Activated naive CD4-positive, alpha-beta T cell treated with Interleukin-2 at 50 U/mL for 16 hours (primary cell): ENCODE measurements at regions not wholly inside any gene's neighbourhood (a gene's known extent, or its start where the extent isn't known, plus 50 kb on each side); places are given as distances from the start of the nearest gene placed in this dataset.
"Not testable (repeated sequence)": the region's sequence is repeated elsewhere in the genome, so short reads cannot be mapped to it uniquely, and the experiment has no call there.

ENCODE experiments used
- DNase-seq: peaks from one replicate; pipeline ENCODE4 v3.0.0-alpha.2; 2020

DNA sequence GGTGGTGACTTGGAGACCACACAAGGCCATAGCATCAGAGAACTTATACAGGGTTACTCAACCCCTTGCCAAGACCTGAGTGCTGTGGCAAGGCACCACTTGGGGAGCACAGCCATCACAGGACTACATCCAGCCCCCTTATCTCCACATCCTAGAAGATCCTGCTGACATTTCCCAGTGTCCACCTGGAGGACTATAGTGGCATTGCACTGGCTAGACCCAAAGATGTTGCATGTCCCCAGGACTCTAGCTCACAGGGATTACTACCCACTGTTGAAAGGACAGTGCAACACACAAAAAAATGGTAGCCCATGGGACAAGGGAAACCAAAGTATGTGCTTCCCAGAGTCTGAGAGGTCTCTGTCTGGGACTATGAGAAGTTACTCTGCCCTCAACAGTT is 411.1 kb upstream of the NUDT12 start:
- DNase-seq: no peak

DNA sequence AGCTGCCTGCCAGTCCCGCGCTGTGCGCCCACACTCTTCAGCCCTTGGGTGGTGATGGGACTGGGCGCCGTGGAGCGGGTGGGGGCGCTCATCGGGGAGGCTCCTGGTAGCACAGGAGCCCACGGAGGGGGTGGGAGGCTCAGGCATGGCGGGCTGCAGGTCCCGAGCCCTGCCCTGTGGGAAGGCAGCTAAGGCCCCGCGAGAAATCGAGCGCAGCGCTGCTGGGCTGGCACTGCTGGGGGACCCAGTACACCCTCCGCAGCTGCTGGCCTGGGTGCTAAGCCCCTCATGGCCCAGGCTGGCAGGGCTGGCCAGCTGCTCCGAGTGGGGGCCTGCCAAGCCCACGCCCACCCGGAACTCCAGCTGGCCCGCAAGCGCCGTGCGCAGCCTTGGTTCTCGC is 403.7 kb upstream of the NUDT12 start:
- DNase-seq: not testable (repeated sequence)

DNA sequence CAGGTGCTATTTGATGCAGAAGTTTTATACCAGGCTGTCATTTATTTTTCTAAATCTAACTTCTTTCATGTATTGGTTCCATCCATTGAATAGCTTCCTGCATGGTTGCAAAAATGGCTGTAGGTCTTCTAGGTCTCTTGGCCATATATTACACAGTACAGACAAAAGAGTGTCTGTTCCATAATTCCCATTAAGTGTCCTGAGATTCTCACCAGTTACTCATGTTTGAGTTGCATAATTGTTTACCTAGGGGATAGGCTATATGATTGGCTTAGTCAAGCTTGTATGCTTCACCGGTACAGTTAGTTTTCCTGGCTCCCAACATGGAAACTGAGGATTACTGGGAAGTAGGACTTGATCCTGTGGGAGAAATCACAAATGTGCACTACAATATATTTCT is 399.4 kb upstream of the NUDT12 start:
- DNase-seq: no peak

DNA sequence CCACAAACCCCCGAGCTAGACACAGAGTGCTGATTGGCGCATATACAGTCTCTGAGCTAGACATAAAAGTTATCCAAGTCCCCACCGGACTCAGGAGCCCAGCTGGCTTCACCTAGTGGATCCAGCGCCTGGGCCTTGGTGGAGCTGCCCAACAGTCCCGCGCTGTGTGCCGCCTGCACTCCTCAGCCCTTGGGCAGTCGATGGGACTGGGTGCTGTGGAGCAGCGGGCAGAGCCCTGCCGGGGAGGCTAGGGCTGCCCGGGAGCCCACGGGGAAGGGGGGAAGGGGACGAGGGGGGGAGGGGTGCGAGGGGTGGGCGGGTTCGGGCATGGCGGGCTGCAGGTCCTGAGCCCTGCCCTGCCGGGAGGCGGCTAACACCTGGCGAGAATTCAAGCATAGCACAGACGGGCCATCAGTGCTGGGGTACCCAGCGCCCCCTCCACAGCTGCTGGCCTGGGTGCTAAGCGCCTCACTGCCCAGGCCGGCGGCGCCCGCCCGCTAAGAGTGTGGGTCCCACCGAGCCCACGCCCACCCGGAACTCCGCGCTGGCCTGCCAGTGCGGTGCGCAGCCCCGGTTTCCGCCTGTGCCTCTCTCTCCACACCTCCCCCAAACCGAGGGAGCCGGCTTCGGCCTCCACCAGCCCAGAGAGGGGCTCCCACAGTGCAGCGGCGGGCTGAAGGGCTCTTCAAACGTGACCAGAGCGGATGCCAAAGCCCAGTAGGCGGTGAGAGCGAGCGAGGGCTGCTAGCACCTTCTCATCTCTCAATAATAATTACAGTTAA is 391.2 kb upstream of the NUDT12 start:
- no peak for DNase-seq

DNA sequence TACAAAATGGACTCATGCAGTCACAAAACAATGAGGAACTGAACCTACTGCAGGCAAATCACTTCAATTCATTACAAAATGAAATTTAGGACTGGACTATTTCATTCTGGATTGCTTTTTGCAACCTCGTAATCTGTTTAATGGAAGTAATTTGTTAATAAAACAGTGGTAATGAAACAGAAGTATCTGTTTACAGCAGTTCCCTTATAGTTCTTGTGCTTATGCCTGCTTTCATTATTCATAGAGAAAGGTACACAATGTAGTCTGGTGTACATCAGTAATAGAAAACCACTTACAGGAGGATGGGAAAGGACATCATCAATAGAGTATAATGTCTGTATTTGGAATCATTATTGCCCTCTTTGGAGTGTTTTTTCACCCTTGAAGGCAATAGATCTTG is 389.2 kb upstream of the NUDT12 start:
- no peak for DNase-seq

DNA sequence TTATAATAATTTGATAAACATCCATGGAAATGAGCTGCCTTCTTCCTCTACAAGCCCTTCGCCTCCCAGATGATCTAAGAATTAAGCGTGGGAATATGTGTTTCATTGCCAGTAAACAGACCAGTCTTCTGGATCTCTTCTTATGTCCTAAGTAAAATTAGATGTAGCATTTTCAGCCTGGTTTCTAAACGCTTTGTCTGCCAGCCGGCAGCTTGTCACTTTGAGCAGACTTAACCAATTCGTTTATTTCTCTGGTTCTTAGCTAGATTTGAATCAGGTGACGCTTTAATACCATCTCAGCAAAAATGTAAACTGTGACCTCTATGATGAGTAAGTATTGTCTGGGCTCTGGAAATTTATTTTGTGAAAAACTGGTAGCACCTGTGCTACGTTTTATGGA is 380.6 kb upstream of the NUDT12 start:
- DNase-seq: no peak

DNA sequence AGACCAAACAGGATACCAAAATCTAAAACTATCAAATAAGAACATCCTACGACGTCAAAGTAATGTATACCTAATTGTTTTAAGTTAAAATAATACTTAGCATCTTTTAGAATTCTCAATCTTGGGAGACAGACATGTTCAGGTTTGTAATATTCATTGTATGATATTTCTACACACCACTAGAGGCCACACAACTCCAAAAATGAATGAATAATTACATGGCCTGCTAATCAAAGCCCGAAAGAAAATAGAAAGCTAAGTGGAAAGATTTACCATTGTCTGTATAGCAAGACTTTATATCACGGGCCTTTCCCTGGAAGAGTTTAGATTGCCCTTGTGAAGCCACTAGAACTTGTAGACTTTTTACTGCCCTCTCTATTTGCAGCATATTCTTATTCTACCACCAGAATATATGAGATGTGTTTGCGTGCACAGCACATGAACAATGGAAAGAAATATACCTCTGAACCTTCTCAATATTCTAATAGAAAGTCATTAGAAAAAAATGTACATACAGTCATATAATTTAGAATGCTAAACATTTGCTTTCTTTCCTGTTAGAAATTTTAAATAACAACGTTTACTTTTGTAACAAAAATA is 380.1 kb upstream of the NUDT12 start:
- DNase-seq: no peak

DNA sequence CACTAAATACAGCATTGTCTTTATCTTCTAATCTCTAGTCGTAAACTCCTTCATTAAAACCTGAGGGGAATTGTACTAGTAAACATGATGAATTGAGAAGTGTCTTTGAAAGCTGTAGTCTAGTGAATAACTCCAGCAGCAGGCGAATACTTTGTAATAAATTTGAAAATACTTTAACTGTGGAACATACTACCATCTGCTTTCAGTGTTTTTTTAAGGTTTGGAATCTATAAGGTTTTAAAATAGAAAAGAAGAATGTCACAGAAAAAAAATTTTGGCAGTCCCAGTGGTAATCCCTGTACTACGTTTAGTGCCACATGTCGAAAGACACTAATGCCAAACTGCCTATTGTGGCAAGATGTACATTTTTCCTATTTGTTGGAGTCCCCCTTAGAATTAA is 379.0 kb upstream of the NUDT12 start:
- DNase-seq: no peak

DNA sequence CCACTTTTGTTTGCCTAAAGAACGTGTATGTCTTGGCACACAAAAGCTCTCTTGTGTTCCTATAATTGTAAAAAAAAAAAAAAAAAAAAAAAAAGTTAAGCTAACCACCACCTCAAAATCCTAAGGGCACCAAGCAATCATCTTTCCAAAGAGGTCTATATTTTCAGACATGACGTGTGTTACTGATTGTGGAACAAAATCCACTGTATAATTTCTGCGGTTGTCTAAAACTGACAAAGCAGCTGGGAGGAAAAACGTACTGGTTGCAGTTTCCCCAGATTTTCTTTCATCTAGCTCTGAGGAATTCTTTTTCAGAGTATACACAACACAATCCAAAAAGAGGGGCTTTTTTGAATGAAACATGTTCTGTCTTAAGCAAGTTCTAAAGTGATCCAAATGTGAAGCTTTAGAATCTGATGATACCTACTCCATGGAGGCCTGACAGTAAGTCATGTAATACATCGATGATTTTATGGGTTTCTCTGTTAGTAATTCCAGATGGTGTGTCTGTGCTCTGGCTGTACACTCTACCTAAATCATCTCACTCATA is 375.6 kb upstream of the NUDT12 start:
- DNase-seq: no peak

DNA sequence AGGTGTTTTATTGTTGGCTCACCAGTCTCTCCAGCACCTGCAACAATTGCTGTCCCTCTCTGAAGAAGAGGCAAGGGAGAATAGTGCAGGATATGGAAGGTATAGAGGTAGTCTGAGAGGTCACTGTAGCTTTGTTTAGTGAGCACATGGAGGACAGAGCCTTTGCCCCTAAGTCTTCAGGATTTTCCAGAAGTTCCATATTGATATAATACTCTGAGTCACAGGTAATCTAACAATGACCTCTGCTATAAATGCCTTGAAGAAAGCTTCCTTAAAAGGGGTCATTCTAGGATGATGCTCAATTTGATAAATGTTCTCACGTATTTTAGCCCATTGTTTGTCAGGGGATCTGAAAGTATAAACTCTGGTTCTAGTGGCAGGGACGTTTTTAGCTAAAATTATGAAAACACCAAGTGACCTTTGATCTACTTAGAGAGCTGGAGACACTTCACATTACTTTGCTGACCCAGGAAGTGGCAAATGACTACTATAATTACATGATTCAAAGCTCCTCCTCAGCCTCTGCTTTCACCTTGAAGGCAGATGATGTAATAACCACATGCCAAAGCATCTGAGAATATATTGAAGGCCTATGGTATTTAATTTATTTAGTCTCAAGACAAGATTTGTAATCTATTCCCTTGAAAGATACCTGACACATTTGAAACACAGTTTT is 366.9 kb upstream of the NUDT12 start:
- no peak for DNase-seq

DNA sequence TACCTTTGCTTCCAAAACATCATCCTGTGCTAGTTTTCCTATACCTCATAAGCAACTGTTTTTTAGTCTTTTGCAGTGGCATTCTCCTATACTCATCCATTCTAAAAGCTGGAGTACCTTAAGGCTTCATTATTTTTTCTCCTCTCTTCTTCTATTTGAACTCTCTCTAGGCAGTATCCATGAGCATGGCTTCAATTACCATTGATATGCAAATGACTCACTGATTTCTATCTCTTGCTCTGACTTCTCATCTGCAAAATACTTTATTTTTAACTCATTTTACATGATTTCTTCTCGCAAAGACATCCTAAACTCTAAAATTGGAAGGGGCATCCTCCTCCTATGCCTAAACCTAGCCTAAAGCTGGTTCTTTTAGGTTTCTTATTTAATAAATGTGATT is 365.1 kb upstream of the NUDT12 start:
- no peak for DNase-seq

DNA sequence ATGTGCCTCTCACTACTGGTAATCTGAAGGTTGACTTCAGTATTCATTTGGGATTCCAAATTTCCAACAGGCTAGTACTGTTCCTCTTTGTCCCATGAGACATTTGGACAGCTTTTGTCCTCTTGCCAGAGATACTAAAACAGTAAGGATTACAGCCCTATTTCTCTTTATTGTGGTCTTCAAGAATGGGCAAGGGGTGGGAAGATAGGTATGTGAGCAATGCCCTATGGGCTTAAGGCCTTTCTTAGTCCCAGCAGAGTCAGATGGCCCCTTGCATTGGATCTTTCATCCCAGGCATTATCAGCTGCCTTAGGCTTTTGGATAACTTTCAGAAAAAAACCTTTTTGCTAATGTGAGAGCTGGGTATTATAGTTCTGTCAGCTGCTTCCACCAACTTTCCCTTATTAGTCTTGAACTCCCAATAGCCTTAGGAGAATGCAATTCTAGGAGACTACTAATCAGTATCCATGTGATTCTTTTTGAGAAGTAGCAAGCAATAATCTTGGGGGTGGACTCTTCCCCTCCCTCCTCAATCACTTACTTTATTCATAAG is 361.1 kb upstream of the NUDT12 start:
- DNase-seq: no peak

DNA sequence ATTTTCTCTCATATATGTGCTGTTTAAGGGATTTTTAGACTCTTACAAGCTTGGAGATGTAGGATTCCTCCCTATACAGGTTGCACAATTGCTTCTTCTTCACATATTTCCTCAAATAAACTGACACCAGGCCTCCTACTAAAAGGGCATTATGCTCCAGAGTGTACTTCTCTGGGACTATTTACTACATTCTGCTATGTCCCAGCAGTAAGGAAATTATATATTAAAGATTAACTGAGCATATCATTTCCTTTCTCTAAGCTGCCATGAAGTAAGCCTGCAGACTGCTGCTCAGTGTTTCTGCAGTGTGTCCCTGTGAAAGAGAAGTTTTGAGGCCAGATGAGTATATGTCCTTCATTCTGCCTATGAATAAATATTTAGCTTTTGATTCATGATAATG is 356.9 kb upstream of the NUDT12 start:
- no peak for DNase-seq

DNA sequence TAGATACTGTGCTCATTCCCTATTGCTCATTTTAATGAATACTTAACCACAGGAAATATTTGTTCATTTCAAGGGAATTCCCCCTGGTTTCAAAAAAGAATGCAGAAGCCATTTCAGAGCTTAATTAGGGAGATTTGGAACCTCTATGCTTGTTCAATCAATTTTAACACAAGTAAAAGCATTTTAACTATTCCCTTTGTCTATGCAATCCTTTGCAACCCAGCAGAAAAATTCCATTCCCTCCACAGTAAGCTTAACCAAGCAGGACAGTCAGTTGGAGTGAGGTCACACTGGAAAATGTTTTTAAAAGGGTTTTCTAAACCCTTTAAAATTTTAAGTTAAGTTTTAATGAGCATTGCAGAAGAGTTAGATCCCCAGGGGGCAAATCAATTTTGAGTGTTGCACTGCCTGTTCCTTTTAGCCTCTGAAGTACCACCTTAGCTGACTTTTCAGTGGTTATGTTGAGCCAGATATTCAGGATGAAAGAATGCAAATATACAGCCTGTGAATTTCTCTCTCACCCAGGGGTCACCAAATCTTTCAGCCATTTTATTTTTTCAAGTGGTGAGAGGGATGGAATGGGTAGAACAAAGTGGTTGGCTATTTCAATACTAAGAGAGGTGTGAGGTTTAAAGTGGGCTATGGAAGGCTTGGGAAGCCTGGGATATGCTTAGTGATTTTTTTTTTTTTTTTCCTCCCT is 356.2 kb upstream of the NUDT12 start:
- DNase-seq: no peak

DNA sequence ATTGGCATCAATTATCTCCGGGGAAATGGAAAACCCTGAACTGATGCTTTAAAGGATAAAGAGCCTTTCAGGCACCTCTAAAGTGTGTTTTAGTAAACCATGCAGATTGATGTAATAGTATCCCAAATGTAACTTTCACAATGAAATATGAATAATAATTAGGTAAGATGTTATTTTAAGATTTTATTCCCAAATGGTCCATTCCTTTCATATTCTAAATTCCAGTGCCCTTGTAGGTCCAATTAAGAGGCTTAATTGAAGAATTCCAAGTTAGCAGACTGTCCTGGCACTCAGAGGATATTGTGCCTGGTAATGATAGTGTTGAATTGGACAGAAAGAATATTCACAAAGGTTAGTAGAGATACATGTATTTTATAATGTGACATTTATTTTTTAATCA is 352.5 kb upstream of the NUDT12 start:
- no peak for DNase-seq

DNA sequence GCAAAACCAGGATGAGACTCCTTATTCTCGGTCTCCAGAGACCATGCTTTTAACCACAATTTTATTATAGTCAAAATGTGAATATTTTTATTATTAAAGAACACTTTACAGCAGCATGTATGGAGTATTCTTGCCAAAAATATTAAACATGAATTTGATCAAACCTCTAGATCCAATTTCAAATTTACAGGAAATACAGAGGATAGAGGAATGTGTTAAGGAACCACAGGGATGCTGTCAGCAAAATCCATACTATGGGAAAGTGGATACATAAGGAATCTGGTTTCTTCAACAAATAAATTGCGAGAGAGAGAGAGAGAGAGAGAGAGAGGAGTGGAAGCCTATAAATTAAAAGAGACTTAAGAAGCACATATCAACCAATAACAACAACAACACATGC is 348.2 kb upstream of the NUDT12 start:
- DNase-seq: no peak

DNA sequence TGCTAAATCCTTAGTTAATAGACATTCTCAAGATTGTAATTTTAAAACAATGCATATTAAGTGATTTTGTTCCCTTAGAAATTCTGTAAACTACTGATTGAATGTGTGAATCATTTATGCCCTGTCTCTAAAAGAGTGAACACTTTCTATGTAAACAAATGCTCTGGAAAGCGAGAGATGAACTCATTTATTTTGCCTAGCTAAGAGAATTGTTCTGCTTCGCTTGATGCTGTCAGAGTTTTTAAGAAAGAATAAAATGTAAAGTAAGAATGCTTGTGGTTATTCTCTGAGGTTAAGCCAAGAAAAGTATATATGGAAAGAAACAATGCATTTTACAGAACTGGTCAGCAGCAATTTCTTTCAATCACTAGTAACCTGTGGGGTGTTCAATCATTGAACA is 347.4 kb upstream of the NUDT12 start:
- no peak for DNase-seq

DNA sequence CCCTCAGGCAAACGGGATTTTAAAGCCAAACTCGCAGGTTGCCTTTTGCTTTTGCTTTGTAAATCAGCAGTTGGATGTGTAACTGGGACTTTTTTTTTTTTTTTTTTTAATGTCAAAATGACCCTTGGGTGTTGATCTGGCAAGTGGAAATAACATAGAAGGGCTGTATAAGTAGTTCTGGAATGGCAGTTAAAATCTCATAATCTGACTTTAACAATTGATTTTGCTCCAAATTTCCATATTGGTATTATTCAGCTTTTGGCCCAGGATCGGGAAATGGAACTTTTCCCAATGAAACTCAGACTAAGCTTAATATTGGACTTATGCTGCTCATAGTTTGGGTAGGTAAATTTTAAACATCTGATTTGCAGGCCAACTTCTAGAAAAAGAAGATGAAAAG is 346.8 kb upstream of the NUDT12 start:
- no peak for DNase-seq

DNA sequence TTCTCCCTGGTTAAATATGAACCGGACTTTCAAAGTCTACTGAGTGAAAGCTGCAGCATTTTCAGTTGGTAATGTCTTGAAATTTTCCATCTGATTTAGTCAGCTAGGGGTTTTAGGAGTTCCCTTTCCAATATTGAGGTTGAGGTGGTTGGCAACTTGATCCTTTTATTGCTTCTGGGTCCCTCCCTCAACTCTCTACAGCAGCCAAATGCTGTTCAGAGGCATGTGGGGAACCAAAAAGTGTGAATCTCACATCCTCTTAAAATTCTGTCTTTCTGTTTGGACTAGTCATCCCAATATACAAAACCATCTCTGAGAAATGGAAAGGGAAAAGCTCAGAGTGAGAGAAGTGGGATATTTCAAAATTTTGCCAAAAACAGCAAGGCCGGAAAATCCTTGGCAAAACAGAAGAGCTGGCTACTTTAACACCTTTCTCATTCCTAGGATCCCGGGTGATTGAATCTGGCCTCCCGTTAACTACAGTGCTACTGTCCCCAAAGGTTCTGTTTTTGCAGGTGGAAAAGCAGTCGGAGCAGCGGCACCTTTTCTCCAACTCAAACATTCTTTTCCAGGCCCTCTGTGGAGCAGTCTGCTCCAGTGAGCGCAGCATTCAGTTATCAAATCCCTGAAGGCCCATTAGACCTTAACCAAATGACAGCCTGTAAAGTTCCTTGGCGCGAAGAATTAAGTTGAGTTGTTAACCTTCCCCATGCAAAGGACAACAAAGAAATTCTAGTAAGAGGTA is 345.9 kb upstream of the NUDT12 start:
- DNase-seq: no peak

DNA sequence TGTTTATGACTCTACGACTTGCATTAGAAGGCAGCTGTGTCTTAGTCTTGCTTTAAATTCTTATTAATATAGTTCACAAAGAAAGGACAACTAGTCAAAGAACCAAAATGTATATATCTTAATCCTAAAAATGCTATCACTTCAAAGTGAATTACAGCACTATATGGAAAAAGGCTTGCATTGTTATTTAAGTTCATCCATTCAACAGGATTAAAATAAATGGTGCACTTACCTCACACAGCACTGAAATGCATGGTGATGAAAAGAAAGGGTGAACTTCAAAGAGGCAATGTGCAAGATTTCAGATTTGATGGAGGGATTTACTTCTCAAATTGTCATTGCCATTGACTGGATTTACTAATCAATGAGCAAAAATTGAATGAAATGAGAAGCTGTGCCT is 344.4 kb upstream of the NUDT12 start:
- no peak for DNase-seq

DNA sequence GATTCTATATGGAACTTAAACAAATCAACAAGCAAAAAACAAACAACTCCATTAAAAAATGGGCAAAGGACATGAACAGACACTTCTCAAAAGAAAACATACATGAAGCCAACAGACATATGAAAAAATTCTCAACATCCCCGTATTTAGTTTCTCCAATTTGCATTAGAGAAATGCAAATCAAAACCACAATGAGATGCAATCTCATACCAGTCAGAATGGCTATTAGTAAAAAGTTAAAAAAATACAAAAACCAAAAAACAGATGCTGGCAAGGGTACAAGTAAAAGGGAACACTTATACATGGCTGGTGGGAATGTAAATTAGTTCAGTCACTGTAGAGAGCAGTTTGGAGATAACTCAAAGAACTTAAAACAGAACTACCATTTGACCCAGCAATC is 342.1 kb upstream of the NUDT12 start:
- no peak for DNase-seq

DNA sequence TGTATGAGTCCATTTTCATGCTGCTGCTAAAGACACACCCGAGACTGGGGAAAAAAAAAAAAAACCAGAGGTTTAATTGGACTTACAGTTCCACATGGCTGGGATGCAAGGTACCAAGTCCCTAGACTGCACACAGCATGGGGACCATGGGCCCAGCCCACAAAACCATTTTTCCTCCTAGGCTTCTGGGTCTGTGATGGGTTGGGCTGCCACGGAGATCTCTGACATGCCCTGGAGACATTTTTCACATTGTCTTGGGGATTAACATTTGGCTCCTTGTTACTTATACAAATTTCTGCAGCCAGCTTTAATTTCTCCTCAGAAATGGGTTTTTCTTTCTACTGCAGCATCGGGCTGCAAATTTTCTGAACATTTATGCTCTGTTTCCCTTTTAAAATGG is 340.3 kb upstream of the NUDT12 start:
- no peak for DNase-seq
